ENCODE measurements at regions not wholly inside any gene's neighbourhood (a gene's known extent, or its start where the extent isn't known, plus 50 kb on each side); places are given as distances from the start of the nearest gene placed in this dataset.

DNA sequence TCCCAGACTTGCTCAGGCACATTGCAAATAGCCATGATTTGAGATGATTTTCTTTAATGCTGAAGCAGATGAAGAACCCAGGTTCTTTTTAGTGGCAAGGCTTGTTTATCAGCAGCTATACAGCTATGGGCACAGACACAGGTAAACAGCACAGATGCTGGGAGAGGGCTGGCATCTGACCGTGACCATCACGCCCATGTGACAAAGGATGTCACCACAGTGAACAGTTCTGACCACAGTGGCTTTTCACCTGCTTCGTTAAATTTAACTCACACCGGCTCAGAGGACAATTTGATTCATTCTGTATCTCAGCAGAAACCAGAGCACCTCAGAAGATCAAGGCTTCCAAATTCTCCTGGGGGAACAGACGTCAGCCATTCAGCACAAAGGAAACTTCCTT, 142.6 kb downstream of the CDH26 start:
- TF ChIP-seq CTCF (IDR thresholded peaks at IDR 0.05) = no peak
- TF ChIP-seq SIN3A (IDR thresholded peaks at IDR 0.05; ENCODE audit: borderline replicate concordance, insufficient read depth, low read depth, low read length) = no peak
- no peak for TF ChIP-seq POLR2AphosphoS5 (IDR thresholded peaks at IDR 0.05; ENCODE audit: low read depth, low read length)

Measured in Panc1 (cell line).